IPS-NIHi7 (cell line): ENCODE measurements at regions not wholly inside any gene's neighbourhood (a gene's known extent, or its start where the extent isn't known, plus 50 kb on each side); places are given as distances from the start of the nearest gene placed in this dataset.

Experiments used
- DNase-seq: peaks from one replicate; pipeline ENCODE4 v3.0.0; 2012; ENCODE audit warnings: mixed read lengths; ENCODE audit errors: extremely low spot score

DNA sequence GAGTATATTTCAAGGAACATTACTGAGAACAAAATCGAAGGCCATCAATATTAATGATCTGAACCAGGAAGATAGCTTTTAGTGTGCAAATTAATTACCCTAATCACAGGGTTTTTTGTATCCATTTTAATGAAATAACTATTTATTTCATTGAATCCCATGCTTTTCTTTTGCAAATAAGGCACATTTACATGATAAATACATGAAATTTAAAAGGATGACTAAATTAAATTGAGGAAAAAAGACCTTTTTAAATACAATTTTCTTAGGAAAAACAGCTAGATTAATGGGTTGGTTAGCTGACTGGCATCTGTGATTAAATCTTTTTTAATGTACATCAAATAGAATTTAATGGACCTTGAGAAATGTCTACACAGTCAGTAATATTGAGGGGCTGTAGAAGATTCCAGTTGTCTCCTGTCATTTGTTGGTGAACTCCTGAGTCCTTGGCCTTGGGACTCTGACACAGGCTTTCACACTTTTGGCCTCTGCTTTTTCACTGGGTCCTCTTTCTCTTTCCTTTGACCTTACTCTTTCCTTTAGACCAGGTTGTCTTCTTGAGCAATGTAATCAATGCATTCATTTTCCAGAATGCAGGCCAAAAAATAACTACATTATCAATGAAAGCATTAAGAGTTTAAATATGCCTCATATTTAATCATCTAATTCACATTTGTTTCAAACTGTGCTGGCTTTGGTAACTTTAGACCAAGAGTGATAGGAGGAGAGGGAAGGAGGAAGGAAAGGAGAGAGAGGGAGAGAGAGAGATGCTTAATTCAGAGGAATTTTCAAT lies 511.5 kb downstream of the ZNF608 start:
- DNase-seq, result no peak

DNA sequence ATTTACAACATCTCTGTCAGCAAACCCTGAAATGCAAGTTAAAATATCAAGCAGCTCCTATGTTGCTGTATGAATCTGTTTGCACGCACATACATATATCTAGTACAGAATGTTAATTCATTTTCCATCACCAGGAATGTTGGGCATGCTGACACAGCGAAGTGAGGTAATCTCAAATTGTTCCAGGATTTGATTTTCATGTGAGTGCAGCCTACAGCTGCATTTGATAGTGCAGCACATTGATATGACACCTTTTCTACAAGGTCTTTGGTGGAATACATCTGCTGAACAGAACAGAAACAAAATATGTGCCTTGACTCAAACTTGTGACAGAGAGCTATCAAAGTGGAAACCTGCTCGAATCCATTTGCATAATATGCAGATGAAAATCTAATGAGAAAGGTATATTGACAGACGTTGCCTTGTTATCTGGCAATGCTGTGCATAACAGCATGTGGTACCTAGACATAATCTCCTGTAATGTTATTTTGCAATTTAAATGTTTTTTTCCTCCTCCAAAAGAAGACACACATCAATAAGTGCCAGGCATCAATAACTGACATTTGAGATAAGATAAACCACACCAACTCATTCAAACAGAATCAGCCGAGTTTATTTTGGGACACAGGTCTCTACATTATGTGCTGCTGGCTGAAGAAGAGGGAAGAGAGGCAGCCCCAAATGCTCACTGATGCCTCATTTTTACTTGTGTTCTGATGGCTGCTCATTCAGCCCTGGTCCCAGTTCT lies 512.2 kb downstream of the ZNF608 start:
- no peak for DNase-seq

DNA sequence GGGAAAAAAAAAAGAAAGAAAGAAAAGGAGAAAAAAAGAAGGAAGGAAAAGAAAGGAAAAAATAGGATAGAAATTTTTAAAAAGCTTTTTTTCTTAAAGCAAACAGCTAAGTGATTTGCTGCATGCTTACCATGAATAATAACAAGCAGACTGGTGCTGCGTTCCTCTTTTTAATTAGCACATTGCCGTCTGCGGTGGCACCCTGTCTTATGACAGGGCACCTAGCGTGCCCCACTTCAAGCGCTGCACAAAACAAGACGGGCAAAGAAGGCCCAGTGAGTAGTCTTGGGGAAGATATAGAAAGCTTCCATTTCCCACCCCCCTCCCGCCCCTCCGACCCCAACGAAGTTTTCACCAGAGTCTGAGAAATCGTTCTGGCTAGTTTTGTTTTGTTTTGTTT lies 513.9 kb downstream of the ZNF608 start:
- no peak for DNase-seq

DNA sequence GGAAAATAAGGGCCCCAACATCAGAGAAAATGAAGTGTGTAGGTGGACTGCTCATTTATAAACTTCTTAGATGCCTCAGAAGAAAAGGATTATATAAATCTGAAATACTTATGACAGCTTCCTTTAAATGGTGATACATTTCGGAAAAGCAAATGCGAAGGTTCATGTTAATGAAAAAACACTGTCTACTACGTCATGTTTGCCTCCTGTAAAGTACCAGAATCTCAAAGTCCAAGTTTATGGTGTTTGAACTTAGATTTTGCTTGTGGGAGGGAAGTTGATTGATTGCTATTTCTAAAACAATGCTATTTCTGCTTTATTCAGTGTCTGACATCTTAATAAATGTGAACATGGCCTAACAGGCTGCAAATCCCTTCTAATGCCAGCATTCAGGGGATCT lies 514.6 kb downstream of the ZNF608 start:
- DNase-seq, result no peak

DNA sequence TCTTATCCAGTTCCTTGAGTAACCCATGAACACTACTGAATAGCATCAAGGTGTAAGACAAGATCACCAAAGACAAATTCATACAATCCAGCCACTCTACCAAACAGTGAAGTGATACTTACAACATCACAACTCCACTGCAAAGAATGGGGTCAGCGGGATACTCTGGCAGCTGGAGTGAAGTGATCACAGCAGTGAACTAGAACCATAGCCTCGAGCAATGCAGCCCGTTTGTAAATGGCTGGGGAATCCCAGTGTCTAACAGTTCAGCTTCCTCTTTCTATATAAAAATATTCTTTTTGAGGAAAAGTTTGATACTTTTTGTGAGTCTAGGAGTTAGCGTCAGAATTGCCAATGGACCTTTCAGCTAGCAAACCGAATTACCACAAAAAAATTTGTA lies 515.2 kb downstream of the ZNF608 start:
- DNase-seq, result no peak

DNA sequence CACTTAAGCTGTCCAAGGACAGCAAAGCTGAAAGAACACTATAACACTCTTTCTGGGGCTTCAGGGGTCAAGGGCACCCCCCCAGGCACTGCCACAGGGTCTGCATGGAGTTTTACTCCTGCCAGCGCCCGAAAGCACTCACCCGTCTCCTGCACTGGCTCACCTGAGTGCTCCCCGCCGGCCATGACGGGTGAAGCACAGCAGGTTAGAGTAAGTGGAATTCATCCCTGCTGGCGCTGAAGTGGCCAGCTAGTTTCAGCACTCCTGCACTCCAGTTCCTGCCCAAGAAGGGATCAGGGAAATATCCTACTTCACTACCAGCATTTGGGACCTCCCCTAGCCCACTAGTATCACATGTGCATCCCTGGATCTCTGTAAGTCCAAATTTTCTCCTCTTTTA lies 516.0 kb downstream of the ZNF608 start:
- DNase-seq, result no peak

DNA sequence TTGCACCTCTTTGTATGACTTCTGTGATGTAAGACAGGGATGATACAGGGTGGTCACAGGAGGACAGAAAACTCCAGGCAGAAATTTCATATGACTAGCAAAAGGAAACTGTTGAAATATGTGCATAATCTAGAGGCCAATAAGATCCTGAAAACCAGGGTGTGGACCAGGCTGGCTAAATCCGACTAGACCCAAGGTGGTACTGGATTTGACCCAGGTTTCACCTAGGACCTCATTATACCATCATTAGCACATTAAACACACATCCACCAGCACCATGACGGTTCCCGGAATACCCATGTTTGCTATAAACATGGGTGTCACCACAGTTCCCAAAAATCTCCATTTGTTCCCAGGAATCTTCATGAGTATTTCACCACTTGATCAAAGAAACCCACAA lies 517.1 kb downstream of the ZNF608 start:
- no peak for DNase-seq

DNA sequence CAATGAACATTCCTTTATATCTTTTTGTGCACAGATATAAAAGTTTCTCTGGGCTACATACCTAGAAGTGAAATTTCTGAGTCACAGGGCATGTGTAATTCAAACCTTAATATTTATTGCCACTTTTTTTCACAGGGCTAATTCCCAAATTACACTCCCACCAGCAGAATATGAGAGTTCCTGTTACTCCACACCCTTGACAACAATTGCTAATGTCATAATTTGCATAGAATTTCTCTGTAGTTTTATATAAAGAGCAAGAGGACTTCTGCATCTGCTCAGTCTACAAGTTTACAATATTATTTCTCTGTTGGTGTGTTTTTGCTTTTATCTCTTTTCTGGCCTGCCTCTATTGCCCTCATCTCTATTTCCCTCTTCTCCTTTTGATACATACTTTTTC lies 518.5 kb downstream of the ZNF608 start:
- DNase-seq, result no peak

DNA sequence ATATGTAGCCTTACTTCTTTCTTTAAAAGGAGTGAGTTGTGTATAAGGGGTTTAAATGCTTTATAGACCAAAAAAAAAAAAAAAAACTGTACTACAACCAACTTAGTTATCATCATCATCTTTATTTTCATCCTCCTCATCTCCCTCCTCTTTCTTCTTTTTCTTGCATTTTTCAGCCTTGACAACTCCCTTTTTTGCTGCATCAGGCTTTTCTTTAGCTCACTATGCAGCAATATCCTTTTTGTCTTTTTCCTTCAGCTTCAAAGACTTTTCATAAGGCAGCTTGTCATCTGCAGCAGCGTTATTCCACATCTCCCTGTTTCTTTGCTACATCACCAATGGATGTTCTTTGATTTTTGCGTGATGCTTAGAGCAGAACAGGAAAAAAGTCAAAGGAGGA lies 526.0 kb downstream of the ZNF608 start:
- DNase-seq, result no peak

DNA sequence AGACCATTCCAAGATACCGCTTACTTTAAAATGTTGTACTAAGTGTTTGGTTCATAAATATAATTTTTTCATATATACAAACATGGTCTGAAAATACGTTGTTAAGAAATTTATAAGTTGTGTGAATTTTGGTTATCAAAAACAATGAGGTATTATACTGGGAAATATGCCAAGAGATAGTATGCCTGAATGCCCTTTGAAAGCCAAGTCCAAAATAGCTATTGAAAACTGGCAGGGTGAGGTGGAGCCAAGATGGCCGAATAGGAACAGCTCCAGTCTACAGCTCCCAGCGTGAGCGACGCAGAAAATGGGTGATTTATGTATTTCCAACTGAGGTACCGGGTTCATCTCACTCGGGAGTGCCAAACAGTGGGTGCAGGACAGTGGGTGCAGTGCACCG lies 533.5 kb downstream of the ZNF608 start:
- DNase-seq, result no peak

DNA sequence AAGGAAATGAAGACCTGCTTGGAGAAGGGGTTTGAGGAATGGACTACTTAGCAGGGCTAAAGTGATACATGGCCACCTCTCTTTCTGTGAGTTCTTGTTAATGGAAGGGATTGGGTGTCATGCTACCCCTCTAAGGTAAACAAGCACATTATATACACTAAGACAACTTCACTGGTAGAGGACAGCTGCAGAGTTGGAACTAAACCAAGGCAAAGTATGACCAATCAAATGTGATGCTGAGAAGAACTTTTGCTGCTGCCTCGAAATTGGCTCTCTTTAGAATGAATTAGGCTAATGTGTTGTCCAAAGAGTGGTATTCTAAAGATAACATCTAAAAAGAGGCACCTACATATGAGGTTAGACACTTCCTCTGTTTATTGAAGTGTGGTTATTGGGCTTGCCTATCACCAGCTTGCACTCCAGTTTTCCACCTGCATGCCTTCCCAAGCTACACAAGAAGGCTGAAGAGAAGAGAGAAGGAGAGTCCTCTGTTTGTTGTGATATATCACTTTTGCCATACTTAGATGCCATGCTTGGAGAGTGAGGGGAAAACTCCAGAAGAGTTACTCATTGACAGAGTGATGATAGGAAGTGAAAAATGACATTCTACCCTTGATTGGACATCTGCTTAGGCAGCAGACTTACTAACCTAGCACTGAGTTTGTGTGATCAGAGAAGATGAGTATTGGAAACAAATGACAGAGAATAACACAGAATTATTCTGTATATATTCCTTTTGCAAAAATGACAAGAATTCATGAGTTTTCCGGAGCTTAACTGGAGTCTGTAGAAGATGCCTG lies 536.1 kb downstream of the ZNF608 start:
- DNase-seq, result no peak

DNA sequence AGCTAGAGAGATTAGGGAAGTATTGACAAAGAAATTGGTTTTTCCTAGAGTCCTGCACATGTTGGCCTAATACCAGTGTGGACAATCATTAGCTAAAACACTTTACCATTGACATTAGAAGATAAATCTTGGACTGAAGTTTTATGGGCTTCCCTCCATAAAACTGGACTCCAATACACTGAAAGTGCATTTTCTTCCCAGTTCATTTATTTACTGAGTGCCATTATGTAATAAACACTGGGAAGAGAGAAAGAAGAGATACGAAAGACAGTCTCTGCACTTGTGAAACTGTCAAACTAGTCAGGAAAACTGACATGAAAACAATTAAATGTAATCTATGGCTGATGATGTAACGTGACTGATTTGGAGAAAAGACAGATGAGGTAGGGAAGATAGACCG lies 539.3 kb downstream of the ZNF608 start:
- no peak for DNase-seq

DNA sequence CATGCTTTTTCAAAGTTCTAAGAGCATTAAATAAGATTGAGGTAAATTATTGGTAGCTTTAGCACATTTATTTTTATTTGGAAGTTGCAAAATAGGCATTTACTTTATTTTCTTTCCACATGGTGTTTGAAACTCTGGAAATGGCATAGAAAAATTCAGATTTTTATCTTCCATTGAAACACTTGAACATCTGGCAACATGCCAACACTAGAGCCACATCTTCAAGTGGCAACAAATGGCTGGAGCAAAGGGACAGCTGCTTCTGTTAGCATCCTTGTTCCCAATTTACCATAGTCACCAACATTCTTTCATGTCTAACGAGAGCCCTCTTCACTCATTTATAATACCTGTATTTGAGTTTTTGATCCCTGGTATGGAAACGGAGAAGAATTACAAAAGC lies 539.9 kb downstream of the ZNF608 start:
- no peak for DNase-seq

DNA sequence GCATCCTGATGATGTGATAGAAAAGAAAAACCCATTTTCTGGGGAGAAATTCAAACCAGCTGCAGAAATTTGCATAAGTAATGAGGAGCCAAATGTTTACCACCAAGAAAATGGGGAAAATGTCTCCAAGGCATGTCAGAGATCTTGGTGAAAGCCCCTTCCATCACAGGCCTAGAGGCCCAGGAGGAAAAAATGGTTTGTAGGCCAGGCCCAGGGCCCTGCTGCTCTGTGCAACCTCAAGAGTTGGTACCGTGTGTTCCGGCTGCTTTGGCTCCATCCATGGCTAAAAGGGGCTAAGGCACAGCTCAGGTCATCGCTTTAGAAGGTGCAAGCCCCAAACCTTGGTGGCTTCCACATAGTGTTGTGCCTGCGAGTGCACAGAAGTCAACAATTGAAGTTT lies 543.1 kb downstream of the ZNF608 start:
- no peak for DNase-seq

DNA sequence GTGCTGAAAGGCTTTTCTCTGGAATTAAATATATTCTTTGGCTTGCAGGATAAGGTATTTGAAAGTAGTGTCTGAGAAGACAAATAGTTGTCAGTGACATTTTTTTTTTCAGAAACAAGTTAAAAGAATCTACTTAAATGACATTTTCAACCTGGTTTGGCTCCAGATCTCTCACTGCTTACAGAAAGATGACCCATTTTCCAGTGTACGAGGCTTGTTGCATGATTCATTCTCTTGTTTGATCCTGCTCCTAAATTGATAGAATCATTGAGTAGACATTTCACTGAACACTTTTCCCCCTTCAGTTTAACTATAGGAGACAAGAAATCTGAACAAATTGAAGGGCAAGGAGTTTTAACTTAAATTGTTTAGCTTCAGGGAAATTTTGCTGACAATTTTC lies 546.1 kb downstream of the ZNF608 start:
- no peak for DNase-seq

DNA sequence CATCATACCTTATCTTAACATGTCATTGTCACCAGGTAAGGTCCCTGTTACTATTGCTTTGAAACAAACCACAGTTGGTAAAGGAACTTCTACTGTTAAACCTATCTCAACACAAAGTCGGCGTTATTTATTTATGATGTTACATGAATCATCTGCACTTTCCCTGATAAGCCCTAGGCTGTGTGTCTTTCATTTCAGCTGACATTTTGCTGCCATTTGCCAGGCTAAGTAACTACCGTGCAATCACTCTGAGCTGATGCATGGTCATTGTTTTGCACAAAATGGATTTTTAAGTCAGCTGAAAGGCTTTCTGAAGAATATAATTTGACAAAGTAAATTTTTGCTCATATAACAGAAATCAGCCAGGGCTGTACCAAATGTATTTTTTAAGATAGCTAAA lies 546.5 kb downstream of the ZNF608 start:
- no peak for DNase-seq

DNA sequence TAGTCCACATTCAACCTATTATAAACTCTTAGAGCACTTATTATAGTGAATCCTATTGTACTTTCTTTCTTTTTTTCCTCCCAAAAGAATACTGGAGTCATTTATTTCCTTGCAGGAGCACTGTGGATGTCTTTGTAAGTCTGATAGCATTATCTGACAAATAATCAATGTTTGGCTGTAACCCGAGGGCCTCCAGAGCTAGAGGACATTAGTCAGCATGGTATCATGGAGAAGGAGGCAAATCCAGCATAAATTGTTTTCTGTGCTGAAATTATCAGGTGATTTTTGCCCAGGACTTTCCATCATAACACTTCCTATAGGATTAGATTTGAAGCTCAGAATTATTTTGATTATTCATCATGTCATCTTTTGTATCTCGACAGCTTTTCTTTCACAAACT lies 551.0 kb downstream of the ZNF608 start:
- DNase-seq, result no peak

DNA sequence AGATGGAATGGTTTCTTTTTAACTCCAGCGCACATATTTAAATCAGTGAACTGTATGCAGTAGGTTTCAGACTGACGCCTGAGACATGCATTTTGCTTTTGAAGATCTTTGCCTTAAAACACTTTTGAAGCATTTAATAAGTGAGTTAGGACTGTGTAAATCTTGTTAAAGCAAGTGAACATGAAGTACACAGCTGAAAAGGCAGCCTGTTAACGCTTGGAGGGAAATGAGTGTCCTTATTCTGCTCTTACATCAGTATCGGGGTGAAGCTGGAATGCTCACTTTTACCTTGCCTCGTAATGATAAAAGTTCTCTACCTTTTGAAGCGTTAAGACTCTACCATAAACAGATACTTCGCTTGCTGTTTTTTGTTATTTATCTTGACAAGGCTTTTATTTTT lies 552.2 kb downstream of the ZNF608 start:
- no peak for DNase-seq

DNA sequence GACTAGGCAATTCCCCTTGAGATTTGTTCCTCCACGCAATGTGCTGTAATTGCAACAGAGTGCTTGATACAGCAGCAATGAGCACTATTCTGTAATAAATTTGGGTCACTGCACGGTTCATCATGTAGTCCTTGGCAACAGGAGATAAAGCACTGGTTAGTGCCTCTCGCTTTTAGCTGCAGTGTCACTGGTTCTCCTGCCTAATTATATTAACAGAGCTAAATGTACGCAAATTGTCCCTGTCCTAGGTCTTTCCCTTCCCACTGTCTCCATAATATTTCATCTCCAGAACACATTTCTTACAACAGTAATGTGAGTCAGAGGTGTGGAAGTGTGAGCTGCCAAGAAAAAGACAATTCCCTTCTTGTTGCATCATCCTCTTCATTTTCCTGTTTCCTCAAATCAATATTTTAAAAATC lies 553.1 kb downstream of the ZNF608 start:
- DNase-seq, result no peak

DNA sequence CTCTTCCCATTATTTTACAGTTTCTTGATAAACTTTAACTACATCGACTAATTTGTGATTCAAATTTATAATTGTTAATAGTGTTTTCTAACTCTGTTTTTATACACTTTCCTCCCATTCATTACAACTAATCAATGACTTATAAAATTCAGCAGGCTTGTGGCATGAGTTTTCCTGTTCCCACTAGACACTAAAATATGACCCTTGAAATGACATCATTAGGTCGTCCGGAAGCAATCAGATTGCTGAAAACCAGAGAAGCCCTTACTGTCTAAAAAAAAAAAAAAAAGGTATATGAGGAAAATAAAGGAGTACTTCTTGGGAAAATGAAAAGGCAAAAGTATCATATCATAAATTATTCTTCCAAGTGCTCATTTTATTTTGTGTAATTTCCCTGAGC lies 553.7 kb downstream of the ZNF608 start:
- no peak for DNase-seq

DNA sequence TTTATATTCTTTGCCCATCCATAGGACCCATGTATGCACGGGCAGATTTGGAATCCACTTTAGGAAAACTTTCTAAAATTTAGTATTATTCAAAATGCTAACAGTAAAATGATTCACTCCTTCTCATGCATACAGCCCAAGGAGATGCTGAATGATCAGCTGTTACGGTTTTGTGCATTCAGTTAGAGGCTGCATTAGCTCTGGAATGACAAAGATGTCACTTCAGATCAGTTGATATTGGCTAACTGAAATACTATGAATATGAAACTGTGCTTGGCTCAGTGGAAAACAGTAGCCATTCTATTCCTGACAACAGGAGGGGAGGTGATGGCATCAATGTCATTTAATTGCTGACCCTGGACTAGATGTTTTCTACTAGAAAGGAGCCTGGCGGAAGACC lies 560.7 kb downstream of the ZNF608 start:
- no peak for DNase-seq

DNA sequence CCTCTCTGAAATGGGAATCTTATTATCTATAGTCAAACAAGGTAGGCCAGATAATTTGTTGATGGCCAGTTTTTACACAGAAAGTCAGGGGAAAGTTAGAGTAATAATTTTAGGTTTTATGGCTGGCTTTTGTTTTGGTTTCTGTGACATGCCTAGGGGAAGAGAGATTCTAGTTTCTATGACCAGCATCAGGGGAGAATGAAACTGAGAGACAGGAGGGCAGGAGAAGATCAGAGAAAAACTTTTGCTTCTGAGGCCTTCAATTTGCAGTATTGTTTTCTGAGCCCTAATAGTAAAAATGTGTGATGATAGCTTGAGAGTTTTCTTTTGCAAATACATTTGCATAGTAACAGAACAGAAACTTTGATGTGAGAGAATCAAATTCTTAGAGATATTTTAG lies 564.3 kb downstream of the ZNF608 start:
- no peak for DNase-seq
